Stimulated activated CD8-positive, alpha-beta memory T cell treated with anti-CD3 and anti-CD28 coated beads, Interleukin-7, amount 100 ng/mL, for 4 hours (primary cell): ENCODE measurements at regions not wholly inside any gene's neighbourhood (a gene's known extent, or its start where the extent isn't known, plus 50 kb on each side); places are given as distances from the start of the nearest gene placed in this dataset.

Experiments used
- DNase-seq, 2 donors: peaks; one replicate each; pipeline ENCODE4 v3.0.0-alpha.2; 2020; ENCODE audit warnings: low read depth in 2 of 2

DNA sequence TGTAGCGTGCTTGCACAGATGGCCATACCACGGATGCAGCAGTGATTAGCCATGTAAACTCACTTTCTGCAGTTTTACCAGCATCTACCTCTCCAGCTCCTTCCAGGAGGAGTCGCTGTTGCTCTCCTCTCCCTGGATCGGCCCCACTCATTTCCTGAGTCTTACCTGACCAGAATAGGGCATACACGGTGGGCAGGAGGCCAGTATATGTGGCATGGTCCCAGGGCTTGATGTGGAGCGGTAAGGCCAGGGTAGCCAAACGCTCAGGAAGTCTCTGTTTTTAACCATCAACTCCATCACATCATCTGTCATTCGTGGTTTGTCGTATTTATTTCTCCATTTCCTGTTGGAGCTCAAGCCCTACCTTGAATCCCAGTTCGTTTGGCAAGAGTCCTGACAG is 163.4 kb upstream of the USP24 start:
- no peak for DNase-seq

- no peak for DNase-seq
Observed at GRCh38 chr1:55376897-55377296, 161.7 kb upstream of the USP24 start.

DNA sequence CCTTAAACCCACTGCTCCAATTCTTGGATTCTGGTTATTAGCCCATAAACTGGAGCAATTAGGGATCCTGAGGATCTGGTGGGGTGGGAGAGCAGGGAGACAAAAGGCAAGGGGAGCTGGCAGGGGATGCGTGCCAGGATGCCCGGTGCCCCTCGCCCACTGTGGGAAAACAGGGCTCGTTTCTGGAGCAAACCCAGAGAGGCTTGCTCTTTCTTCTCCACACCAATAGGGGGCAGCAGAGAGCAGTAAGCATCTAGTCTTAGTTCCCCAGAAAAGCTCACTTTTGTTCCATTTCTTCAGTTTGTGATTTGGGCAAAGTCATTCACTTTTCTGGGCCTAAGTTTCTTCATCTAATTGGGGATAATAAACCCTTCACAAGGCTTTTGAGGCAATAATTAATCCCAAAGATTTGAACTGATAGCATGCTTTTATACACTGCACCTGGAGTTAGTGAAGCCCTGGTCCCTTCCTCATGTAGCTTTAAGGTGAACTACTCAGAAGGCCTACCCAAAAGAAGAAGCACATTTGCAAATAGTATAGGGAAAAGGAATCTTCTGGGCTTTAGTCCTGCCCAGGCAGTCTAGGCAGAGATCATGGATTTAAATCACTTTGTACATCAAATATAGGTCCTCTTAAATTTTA is 160.6 kb upstream of the USP24 start:
- DNase-seq = no peak

DNA sequence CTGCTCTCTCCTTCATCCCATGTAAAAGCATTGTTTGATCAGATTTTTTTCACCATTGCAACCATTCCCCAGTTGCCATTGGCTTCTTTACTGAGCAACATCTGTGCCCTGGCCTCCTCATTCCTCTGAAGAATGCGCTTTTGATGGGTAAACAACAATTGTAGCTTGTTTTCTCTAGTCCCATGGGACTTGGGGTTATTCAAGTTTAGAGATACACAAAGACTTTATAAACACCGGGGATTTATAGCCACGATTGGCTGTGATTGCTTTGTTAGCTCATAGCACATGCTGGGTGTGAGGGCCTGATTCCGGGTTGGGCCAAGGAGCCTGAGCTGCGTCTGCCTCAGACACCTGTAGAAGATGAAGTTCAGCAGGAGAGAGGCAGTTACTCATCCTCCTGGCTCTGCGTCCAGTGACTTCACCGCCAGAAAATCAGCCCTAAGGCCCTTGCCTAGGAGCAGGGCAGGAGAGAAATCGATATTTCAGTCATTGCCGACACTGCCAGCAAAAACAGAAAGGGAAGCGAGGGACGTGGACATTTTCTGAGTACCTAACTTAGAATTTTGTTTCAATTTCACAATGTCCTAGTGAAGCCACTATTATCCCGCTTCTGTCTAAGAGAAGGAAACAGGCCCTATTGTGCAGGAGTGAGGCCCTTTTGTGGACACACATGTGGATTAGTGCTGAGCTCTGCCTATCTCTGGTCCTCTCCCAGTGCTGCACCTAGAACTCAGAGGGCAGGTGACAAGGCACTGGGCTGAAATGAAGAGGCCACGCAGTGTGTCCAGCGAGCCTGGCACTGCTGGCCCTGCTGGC is 159.8 kb upstream of the USP24 start:
- DNase-seq = no peak

DNA sequence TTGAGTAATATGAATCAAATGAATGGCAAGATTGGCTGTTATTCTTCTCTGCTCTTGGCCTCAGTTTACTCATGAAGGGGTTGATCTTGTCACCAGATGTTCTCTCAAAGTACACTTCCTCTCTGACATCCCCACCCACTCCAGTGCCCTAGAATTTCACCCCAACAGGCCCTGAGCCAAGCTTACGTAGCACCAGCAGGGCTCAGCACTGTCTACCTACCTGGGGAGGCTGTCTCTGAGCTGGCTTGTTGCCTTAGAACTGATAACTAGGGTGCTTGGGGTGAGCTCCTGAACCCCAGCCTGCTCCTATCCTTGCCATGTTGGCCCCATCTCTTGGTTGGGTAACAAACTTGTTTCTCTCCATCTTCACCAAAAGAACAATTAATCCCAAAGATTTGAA is 159.1 kb upstream of the USP24 start:
- DNase-seq = no peak

DNA sequence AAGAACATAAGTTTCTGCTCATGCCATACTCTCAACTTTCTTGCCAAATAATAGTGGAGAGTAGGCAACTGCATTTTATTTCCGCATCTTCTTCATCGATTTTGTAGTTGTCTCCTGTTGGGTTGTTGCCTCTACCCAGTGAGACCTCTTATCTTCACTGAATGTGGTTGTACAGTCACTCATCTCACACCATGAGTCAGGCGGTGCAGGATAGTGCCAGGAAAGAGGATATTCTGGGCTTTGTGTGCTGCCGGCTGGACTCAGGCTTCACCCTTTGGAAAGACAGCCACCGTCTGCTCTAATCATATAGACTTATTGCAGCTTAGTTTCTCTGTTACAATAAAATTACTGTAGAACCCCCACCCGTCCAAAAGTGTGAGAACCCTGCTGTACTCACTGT is 154.3 kb upstream of the USP24 start:
- no peak for DNase-seq

GRCh38 chr1:55368698-55369097 is 153.5 kb upstream of the USP24 start:
- DNase-seq = no peak

GRCh38 chr1:55367273-55367672 is 152.1 kb upstream of the USP24 start:
- DNase-seq = no peak

DNA sequence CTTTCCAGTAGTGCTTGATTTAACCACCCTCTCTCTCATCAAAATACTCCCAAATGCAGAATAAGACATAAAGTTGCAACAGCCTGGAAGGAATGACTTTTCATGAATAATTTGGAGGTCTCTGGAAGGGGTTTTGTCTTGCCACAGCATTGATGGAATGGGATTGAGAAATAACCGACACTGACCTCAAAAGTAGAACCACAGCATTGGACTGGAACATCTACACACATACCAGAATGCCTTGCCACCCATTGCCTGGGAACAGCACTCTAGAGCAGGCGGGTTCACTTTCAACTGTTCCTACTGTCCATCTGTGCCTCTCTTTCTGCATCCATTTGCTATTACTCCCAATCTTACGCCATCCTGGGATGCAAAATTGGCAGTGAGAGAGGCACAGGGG is 149.1 kb upstream of the USP24 start:
- no peak for DNase-seq

DNA sequence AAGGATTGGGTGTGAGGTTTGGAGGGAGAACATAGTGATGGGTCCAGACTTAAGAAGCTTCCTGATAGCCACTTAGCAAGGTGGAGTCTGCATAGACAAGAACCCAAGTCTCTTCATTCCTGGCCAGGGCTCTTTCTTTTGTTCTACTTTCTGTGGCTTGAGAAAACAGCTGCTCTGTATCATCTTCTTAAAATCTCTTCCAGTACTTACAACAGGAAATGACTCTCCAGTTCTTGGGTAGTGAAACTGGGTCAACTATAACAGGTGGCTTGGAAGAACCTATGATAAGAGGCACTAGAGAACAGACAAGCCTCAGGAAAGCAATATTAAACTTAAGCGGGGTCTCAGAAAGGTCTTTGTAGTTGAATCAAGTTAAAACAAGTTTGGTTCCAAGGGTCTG is 148.1 kb upstream of the USP24 start:
- no peak for DNase-seq

DNA sequence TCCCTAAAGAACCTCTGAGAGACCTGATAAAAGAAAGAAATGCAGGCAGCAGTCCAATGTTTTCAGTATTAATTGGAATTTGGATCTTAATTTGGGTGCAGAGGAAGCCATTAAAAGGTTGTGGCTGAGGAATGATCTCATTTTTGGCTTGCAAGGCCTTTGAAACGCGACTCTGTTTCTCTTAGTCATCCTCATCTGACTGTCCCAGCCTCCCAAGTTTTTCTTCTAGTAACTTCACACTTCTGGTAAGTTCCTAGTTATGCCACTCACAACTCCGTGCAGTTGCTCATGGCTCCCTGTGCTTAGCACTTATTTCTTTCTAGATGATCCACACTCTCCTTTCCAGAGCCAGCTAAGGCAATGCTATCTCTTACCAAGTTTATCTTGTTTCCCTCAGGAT is 147.4 kb upstream of the USP24 start:
- DNase-seq = no peak

- DNase-seq = no peak
Observed at GRCh38 chr1:55359611-55360010, 144.4 kb upstream of the USP24 start.

- DNase-seq = no peak
Observed at GRCh38 chr1:55358581-55358980, 143.4 kb upstream of the USP24 start.

DNA sequence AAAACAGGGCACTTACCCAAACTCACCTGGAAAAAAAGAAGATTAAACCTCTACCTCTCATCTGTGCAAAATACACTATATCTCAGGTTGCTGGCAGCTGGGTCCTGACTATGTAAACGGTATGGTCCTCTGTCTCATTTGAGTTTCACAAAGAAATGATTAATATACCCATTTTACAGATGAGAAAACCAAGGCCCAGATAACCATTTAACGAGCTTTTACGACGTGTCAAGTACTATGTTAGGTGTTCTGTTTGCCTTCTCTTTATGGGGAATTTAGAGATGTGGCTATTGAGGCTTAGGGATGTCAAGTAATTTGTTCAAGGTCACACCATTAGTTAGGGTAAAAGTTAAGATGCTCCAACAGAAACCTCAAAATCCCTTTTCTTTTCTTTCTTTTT is 140.4 kb upstream of the USP24 start:
- no peak for DNase-seq

GRCh38 chr1:55353707-55354620 is 138.8 kb upstream of the USP24 start:
- DNase-seq = no peak

DNA sequence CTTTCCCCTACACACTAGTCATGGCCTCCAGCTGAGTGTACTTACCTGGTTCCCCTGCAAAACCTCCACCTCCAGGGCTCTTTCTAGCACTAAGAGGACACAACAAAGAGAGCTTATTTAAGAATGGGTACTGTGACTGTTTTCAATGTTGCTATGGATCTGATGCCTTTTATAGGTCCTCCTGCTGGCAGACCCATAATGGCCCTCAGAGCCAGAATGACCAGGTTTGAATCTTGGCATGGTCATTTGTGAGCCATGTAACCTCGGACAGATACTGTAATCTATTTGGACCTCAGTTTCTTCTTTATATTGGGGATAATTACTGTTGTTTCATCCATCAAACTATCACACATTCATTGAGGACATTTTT is 137.6 kb upstream of the USP24 start:
- no peak for DNase-seq

- no peak for DNase-seq
Observed at GRCh38 chr1:55352080-55352810, 137.1 kb upstream of the USP24 start.

- DNase-seq = no peak
Observed at GRCh38 chr1:55348356-55348755, 133.2 kb upstream of the USP24 start.

DNA sequence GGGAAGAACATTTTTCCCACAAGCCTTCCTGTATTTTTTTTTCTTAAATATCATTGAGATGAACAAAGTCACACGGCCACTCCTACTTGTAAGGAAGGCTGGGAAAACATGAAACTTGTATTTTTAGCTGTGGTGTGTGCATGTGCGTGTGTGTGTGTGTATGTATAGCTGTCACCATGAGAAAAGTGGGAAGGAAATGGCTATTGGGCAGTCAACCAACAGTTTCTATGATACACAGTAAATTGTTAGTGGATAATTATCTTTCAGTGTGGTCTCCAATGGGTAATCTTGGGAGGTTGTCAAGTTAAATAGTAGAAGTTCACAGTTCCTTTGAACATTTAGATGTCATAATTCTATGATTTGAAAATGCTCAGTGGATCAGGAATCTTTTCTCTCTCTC is 132.7 kb upstream of the USP24 start:
- DNase-seq = no peak

DNA sequence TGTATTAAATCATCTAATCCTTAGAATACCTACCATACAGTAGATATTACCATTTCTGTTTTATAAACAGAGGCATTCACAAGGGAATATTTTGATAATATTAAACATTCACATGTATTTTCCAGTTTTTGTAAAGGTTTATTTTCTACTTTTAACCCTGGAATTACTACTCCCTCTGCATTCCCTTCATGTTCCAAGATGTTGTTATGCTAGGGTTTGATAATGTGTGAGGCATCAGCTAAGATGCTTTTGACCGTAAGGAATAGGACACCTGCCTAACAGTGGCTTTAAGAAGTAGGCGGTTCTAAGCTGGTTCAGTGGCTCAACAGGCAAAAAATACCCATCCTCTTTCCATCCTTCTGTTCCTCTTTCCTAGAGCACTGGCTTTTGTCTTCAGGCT is 131.9 kb upstream of the USP24 start:
- no peak for DNase-seq

- DNase-seq = no peak
Observed at GRCh38 chr1:55346586-55346985, 131.4 kb upstream of the USP24 start.

DNA sequence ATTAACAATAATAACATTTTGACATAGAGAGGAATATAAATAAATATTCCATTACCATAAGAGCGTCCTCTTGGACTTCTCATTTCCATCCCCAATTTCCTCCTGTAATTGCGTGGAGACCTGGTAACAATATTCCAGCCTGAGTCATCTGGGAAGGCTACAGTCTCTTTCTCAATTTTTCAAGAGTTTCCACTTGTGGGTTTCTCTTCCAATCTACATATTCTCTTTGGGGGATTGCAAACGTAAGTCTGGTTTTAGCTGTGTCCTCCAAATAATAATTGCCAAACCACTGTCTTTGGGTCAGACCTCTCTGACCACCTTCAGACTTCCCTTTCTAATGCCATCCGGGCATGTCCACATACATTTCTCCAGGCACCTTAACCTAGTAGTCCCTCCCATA is 124.5 kb upstream of the USP24 start:
- DNase-seq = no peak
